ENCODE measurements at regions not wholly inside any gene's neighbourhood (a gene's known extent, or its start where the extent isn't known, plus 50 kb on each side); places are given as distances from the start of the nearest gene placed in this dataset.

DNA sequence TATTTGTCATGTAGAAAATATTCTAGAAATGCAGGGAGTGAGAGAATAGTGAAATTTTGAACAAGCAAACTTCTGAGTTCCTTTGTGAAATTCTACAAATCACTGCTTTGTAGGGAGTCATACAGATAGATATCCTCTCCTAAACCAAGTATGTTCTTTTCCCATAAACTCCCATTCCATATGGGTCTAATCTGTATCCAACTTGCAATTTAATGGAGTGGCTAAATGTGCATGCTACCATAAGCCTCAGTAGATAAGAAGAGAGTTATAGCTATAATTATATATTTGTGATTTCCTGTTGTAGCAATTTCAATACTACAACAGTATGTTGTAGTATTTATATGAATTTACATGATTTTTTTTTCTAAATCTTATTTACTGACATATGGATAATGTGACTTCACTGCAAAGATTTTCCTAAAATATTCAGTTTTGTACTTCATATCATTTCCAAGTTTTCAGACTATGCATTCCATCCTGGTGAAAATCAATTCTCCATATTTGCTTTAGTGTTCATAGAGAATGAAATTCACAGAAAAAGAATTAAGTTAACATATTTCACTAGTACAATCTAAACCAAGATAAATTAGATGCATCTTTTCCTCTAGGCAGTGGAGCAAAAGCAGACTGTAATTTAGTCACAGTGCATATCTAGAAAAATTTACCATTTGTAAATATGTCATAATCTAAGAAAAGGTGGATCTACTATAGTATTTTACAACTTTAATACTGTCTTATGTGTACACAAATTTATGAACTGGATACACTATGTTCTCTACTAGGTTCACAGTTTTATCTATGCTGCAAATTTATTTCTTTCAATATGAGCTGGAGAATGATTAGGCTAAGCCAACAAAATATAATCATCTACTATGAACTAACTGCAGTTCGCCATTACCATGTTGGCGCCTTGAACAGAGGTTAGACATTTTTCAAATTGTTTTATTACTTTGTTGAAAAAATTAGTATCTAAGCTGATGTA, 372.9 kb upstream of the NDST3 start:
- no peak overlapping the region for H3K27ac ChIP-seq
- TF ChIP-seq, protein P1, sequence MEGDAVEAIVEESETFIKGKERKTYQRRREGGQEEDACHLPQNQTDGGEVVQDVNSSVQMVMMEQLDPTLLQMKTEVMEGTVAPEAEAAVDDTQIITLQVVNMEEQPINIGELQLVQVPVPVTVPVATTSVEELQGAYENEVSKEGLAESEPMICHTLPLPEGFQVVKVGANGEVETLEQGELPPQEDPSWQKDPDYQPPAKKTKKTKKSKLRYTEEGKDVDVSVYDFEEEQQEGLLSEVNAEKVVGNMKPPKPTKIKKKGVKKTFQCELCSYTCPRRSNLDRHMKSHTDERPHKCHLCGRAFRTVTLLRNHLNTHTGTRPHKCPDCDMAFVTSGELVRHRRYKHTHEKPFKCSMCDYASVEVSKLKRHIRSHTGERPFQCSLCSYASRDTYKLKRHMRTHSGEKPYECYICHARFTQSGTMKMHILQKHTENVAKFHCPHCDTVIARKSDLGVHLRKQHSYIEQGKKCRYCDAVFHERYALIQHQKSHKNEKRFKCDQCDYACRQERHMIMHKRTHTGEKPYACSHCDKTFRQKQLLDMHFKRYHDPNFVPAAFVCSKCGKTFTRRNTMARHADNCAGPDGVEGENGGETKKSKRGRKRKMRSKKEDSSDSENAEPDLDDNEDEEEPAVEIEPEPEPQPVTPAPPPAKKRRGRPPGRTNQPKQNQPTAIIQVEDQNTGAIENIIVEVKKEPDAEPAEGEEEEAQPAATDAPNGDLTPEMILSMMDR (IDR thresholded peaks at IDR 0.05), result no peak

DNA sequence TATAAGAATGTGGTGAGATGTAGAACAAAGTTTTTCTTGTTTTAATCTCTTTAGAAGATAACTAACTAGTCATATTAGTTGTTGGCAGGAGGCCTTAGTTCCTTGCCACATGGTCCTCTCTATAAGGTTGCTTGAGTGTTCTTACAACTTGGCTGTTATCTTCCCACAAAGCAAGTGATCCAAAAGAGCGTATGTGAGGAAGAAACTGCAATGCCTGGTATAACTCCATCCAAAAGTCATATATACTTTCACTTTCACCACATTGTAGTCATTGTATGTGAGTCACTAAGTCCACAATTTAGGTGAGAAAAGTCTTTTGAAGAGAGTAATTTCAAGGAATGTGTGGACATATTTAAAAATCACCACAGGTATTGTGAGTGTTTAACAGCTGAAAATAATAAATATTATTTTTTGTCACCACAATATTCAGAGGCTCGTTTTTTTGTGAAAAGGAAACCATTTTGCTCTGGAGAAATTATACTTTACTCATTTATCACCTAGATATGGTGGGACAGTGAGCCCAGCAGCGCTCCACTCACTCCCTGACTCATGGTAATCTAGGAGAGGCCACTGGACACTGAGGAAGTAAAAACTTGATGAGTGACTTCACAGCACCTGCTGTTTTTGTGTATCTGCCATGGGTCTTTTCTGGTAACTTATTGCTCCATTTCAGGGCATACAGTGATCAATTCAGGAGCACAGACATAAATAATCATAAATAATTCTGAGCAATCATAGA, 369.4 kb upstream of the NDST3 start:
- H3K27ac ChIP-seq, result no peak overlapping the region
- no peak for TF ChIP-seq ZFX (IDR thresholded peaks at IDR 0.05; ENCODE audit: borderline replicate concordance)
- TF ChIP-seq, protein P1 (IDR thresholded peaks at IDR 0.05), result no peak

DNA sequence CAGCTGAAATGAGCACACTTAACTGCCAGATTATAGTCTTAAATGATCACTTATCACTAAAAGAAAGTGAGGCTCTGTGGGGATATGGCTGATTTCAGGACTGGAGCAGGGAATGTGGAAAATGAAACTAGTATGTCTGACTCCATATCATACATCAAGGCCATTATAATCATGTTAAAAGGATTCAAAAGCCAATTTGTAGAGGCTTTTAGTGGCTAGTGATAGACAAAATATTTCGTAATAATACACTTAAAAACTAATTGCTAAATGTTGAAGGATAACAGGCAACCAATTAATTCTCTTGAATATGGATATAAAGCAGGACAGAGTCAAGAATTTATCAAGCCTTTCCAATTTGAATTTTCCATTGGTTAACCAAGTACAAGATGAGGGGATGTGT, 358.1 kb upstream of the NDST3 start:
- TF ChIP-seq ZFX (IDR thresholded peaks at IDR 0.05; ENCODE audit: borderline replicate concordance), result no peak
- TF ChIP-seq, protein P1 (IDR thresholded peaks at IDR 0.05), result no peak
- H3K27ac ChIP-seq, result no peak overlapping the region

DNA sequence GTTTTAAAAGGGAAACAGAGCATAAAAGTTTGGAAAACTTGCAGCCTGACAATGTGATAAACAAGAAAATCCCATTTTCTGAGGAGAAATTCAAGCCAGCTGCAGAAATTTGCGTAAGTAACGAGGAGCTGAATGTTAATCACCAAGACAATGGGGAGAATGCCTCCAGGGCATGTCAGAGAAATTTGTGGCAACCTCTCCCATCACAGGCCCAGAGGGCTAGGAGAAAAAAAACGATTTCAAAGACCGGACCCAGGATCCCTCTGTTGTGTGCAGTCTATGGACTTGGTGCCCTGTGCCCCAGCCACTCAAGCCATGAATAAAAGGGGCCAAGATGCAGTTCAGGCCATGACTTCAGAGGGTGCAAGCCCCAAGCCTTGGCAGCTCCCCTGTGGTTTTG, 355.4 kb upstream of the NDST3 start:
- TF ChIP-seq, protein P1 (IDR thresholded peaks at IDR 0.05), result no peak
- no peak for TF ChIP-seq ZFX (IDR thresholded peaks at IDR 0.05; ENCODE audit: borderline replicate concordance)
- no peak overlapping the region for H3K27ac ChIP-seq

DNA sequence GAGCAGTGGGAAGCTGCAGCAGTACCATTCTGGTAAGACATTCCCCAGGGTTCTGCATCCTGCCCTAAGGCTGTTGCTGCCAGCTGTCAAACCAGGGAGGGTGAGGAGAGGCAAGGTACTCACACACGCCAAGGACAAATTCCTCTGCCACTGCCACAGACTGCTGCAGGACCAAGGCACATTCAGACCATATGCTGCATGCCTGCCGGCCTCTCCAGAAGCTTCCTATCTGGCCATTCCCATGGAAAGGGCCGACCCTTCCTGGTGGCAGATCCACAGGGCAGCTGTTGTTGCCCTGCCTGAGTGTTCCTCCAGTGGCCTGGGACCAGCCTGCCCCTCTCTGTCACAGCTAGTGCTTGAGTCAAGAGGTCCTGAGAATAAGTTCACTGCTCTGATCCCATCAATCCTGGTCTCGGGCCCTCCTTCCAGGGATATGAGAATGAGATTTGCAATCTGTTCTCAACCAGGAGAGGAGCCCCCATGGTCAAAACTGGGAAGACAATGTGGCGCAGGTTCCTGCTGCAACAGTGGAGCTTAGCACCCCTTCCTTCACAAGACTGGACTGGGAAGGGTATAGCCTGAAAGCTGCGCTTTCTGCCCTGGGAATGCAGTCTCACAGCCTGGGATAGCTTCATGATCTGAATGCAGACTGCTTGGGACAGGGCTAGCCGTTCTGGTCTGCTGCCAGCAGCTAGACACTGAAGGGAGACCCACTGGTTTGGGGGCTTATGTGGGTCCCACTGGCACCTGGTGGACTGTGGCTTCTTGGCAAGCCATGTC, 342.5 kb upstream of the NDST3 start:
- H3K27ac ChIP-seq, result no peak overlapping the region
- TF ChIP-seq, protein P1 (IDR thresholded peaks at IDR 0.05), result no peak
- no peak for TF ChIP-seq ZFX (IDR thresholded peaks at IDR 0.05; ENCODE audit: borderline replicate concordance)

DNA sequence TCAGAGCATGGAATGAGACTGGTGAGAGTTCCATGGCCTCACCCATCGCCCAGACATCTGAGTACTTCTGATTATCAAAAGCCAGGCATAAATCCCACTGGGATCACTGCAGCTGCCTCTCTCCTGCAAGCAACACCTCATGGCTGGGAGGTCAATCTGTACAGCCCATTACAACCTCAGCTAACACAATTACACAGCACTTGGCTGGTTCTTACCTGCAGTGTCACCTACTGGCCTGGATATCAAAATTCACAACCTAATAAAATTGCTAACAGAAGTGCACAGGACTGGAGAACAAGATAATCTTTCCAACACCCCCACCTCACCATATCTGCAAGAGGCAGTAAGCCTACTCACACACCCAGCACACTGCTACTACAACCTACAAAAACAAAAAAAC, 341.7 kb upstream of the NDST3 start:
- no peak for TF ChIP-seq ZFX (IDR thresholded peaks at IDR 0.05; ENCODE audit: borderline replicate concordance)
- TF ChIP-seq, protein P1 (IDR thresholded peaks at IDR 0.05), result no peak

More for the DNA sequence above, 341.7 kb upstream of the NDST3 start:
- no peak overlapping the region for H3K27ac ChIP-seq
